Neutrophil (primary cell): ENCODE measurements at regions not wholly inside any gene's neighbourhood (a gene's known extent, or its start where the extent isn't known, plus 50 kb on each side); places are given as distances from the start of the nearest gene placed in this dataset.

Source experiments
- H3K27ac ChIP-seq: fragments of 200-600 bp; sonication (generic); 2 replicates; pipeline ENCODE4 v1.5.1; 2016; ENCODE audit warnings: mild to moderate bottlenecking, moderate library complexity
- H3K27me3 ChIP-seq: fragments of 200-600 bp; sonication (generic); 2 replicates; pipeline ENCODE4 v1.6.0; 2016; ENCODE audit warnings: mild to moderate bottlenecking
- H3K36me3 ChIP-seq: fragments of 200-600 bp; sonication (generic); 2 replicates; pipeline ENCODE4 v1.5.1; 2017
- H3K4me1 ChIP-seq, 2 experiments: fragments of 200-600 bp in 1 of 2; sonication (generic) in 1 of 2; 1 replicate in 1 of 2; 2 replicates in 1 of 2; pipeline versions ENCODE4 v1.5.1 to v1.6.1; 2013 to 2016; ENCODE audit warnings: low read depth in 1 of 2, low read length in 1 of 2, mild to moderate bottlenecking in 1 of 2, moderate library complexity in 1 of 2; ENCODE audit not compliant: control insufficient read depth in 1 of 2, insufficient read depth in 1 of 2
- H3K4me3 ChIP-seq, 2 experiments: fragments of 200-600 bp in 1 of 2; sonication (generic) in 1 of 2; 1 replicate in 1 of 2; 2 replicates in 1 of 2; pipeline ENCODE4 v1.5.1; 2013 to 2016; ENCODE audit warnings: low read depth in 1 of 2, low read length in 1 of 2, mild to moderate bottlenecking in 1 of 2, moderate library complexity in 1 of 2
- H3K9me3 ChIP-seq: fragments of 200-600 bp; sonication (generic); 2 replicates; pipeline ENCODE4 v1.5.1; 2016
- TF ChIP-seq, protein P1 (sequence below): fragments of 200-600 bp; sonication (generic); IDR thresholded peaks from 2 replicates; pipeline ENCODE4 v1.5.1; 2016; ENCODE audit warnings: antibody characterized with exemption

- H3K4me3 ChIP-seq: no peak overlapping the region
- no peaks in the 10 kb centered on the region for H3K36me3 ChIP-seq
- TF ChIP-seq, protein P1, sequence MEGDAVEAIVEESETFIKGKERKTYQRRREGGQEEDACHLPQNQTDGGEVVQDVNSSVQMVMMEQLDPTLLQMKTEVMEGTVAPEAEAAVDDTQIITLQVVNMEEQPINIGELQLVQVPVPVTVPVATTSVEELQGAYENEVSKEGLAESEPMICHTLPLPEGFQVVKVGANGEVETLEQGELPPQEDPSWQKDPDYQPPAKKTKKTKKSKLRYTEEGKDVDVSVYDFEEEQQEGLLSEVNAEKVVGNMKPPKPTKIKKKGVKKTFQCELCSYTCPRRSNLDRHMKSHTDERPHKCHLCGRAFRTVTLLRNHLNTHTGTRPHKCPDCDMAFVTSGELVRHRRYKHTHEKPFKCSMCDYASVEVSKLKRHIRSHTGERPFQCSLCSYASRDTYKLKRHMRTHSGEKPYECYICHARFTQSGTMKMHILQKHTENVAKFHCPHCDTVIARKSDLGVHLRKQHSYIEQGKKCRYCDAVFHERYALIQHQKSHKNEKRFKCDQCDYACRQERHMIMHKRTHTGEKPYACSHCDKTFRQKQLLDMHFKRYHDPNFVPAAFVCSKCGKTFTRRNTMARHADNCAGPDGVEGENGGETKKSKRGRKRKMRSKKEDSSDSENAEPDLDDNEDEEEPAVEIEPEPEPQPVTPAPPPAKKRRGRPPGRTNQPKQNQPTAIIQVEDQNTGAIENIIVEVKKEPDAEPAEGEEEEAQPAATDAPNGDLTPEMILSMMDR: no peak
- no peak overlapping the region for H3K27ac ChIP-seq
- no peaks in the 10 kb centered on the region for H3K9me3 ChIP-seq
- H3K27me3 ChIP-seq: no peaks in the 10 kb centered on the region
- no peaks in the 10 kb centered on the region for H3K4me1 ChIP-seq
Observed at GRCh38 chr4:116346750-116347149, 738.6 kb downstream of the TRAM1L1 start.

DNA sequence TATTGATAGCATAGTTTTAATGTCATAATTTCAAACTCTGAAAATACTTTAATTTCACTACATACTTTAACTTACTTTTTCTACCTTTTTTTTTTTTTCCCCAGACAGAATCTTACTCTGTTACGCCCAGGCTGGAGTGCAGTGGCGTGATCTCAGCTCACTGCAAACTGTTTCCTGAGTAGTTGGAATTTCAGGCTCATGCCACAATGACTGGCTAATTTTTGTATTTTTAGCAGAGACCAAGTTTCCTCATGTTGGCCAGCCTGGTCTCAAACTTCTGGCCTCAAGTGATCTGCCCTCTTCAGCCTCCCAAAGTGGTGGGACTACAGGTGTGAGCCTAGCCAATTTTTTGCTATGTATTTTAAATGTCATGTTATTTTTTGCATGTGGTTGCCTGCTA, 741.6 kb downstream of the TRAM1L1 start:
- no peaks in the 10 kb centered on the region for H3K4me1 ChIP-seq
- no peaks in the 10 kb centered on the region for H3K36me3 ChIP-seq
- no peaks in the 10 kb centered on the region for H3K27me3 ChIP-seq
- H3K4me3 ChIP-seq: no peak overlapping the region
- no peaks in the 10 kb centered on the region for H3K9me3 ChIP-seq
- H3K27ac ChIP-seq: no peak overlapping the region
- TF ChIP-seq, protein P1: no peak

DNA sequence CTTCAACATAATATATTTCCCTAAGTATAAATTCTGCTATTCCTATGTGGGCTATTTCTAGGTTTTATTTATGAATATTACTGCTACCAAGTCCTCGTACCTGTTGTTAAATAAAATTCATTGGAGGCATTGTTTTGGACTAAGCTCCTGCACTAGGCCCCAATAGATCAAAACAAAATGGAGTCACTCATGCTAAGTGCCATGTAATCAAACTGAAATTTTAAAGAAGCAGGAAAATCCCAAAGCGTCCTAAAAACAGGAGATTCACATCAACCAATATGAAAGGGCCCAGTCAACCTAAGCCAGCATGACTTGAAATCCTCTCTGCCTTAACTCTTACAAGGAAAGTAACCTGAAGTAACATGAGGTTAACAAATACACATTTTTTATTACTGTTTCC, 743.2 kb downstream of the TRAM1L1 start:
- Histone ChIP-seq H3K4me1 (no peaks in the 10 kb centered on the region), H3K36me3 (no peaks in the 10 kb centered on the region), H3K27ac (no peak overlapping the region), H3K9me3 (no peaks in the 10 kb centered on the region), H3K27me3 (no peaks in the 10 kb centered on the region), H3K4me3 (no peak overlapping the region)
- TF ChIP-seq, protein P1: no peak

- H3K27me3 ChIP-seq: no peaks in the 10 kb centered on the region
- no peaks in the 10 kb centered on the region for H3K4me1 ChIP-seq
- no peak overlapping the region for H3K4me3 ChIP-seq
- no peaks in the 10 kb centered on the region for H3K9me3 ChIP-seq
- H3K36me3 ChIP-seq: no peaks in the 10 kb centered on the region
- TF ChIP-seq, protein P1: no peak
- no peak overlapping the region for H3K27ac ChIP-seq
Observed at GRCh38 chr4:116332508-116332907, 752.9 kb downstream of the TRAM1L1 start.

GRCh38 chr4:116328261-116328860, 757.0 kb downstream of the TRAM1L1 start:
- TF ChIP-seq, protein P1: no peak
- Histone ChIP-seq H3K27me3 (no peaks in the 10 kb centered on the region), H3K4me3 (no peak overlapping the region), H3K4me1 (no peaks in the 10 kb centered on the region), H3K9me3 (no peaks in the 10 kb centered on the region), H3K36me3 (no peaks in the 10 kb centered on the region), H3K27ac (no peak overlapping the region)

DNA sequence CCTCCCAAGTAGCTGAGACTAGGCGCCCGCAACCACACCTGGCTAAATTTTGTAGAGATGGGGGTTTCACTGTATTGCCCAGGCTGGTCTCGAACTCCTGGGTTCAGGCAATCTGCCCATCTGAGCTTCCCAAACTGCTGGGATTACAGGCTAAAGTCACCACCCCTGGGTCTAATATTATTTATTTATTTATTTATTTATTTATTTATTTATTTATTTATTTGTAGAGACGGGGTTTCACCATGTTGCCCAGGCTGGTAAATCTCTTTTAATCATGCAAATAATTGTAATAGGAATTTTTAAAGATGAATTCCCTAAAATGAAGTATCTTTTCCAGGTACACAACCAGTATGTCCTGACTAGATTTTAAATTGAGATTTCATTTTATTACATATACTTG, 761.8 kb downstream of the TRAM1L1 start:
- Histone ChIP-seq H3K9me3 (no peaks in the 10 kb centered on the region), H3K27me3 (no peaks in the 10 kb centered on the region), H3K27ac (no peak overlapping the region), H3K4me1 (no peaks in the 10 kb centered on the region), H3K36me3 (no peaks in the 10 kb centered on the region), H3K4me3 (no peak overlapping the region)
- TF ChIP-seq, protein P1: no peak
